ENCODE measurements at regions not wholly inside any gene's neighbourhood (a gene's known extent, or its start where the extent isn't known, plus 50 kb on each side); places are given as distances from the start of the nearest gene placed in this dataset.
"Not testable (repeated sequence)": the region's sequence is repeated elsewhere in the genome, so short reads cannot be mapped to it uniquely, and the experiment has no call there.

- Histone ChIP-seq H3K27me3 (no peaks in the 10 kb centered on the region), H3K36me3 (no peaks in the 10 kb centered on the region), H3K27ac (no peak overlapping the region), H3K4me1 (no peaks in the 10 kb centered on the region), H3K4me3 (no peak overlapping the region), H3K9me3 (no peaks in the 10 kb centered on the region)
- TF ChIP-seq CTCF (IDR thresholded peaks at IDR 0.05): no peak
- no peak for DNase-seq (ENCODE audit: low spot score)
Observed at GRCh38 chr12:58117201-58117600, 175.8 kb downstream of the ATP23 start.

DNA sequence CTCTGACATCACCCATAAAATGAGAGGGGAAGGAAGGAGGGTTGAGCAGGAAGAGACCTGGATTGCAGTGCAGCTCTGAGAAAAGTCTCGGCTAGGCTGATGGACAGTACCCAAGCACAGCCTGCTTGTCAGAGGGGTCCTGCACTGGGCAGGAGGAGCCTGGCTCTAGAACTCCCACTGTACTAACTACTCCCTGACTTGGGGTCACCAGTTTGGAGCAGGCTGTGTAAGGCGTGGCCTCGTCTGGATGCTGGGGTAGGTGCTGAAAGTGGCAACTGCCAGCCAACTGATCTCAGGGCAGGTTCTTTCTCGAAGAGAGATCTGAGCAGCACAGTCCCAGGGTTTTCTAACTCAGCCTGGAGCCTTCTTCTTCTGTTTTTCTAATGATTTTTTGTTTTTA is 176.3 kb downstream of the ATP23 start:
- no peak for DNase-seq (ENCODE audit: low spot score)
- Histone ChIP-seq H3K9me3 (no peaks in the 10 kb centered on the region), H3K36me3 (no peaks in the 10 kb centered on the region), H3K4me1 (no peaks in the 10 kb centered on the region), H3K4me3 (no peak overlapping the region), H3K27ac (no peak overlapping the region), H3K27me3 (no peaks in the 10 kb centered on the region)
- TF ChIP-seq CTCF (IDR thresholded peaks at IDR 0.05): no peak

DNA sequence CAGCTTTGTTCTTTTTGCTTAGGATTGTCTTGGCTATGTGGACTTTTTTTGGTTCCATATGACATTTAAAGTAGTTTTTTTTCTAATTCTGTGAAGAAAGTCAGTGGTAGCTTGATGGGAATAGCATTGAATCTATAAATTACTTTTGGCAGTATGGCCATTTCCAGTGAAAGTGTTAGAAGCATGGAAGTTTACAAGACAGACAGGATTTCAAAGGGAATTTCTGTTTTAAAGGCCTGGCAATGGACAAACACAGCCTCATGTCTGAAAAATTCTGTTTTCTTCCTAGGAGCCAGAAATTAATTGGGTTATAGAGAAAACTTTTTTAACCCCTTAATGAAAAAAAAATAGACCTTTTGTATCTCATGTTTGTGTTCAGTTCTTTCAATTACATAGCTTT is 184.4 kb downstream of the ATP23 start:
- H3K36me3 ChIP-seq; DNase-seq (ENCODE audit: low spot score); H3K4me3 ChIP-seq; H3K27ac ChIP-seq; H3K9me3 ChIP-seq; H3K4me1 ChIP-seq; H3K27me3 ChIP-seq: not testable (repeated sequence)

- no peak overlapping the region for H3K27ac ChIP-seq
- DNase-seq (ENCODE audit: low spot score): no peak
- peaks cover 0 to 1% of the 10 kb centered on the region in 2 donors for H3K9me3 ChIP-seq
- H3K36me3 ChIP-seq: no peaks in the 10 kb centered on the region
- no peak for TF ChIP-seq CTCF (IDR thresholded peaks at IDR 0.05)
- H3K27me3 ChIP-seq: no peaks in the 10 kb centered on the region
- no peak overlapping the region for H3K4me3 ChIP-seq
- H3K4me1 ChIP-seq: no peaks in the 10 kb centered on the region
Observed at GRCh38 chr12:58131986-58132755, 190.8 kb downstream of the ATP23 start.

DNA sequence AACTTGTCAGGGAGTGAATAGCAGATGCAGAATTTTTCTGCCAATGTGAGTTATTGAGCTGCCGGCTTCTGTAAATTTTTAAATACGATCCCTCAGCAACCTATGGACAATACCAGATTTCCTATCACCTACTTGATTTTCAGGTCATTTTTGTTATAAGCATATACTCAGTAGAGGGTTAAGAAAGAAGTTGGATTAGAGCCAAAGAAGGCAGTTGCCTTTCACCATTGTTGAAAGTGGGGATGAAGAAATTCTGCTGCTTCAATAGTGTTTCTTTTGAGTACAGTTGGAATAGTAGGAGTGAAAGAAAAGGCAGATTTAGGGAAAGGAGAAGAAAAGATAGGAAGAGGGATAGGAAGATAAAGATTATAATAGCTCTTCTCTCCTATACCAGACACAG is 197.1 kb downstream of the ATP23 start:
- peaks cover 0 to 7% of the 10 kb centered on the region in 2 donors for H3K9me3 ChIP-seq
- no peak for DNase-seq (ENCODE audit: low spot score)
- H3K27me3 ChIP-seq: no peaks in the 10 kb centered on the region
- no peak overlapping the region for H3K27ac ChIP-seq
- H3K4me1 ChIP-seq: no peaks in the 10 kb centered on the region
- no peak for TF ChIP-seq CTCF (IDR thresholded peaks at IDR 0.05)
- no peak overlapping the region for H3K4me3 ChIP-seq
- H3K36me3 ChIP-seq: no peaks in the 10 kb centered on the region

DNA sequence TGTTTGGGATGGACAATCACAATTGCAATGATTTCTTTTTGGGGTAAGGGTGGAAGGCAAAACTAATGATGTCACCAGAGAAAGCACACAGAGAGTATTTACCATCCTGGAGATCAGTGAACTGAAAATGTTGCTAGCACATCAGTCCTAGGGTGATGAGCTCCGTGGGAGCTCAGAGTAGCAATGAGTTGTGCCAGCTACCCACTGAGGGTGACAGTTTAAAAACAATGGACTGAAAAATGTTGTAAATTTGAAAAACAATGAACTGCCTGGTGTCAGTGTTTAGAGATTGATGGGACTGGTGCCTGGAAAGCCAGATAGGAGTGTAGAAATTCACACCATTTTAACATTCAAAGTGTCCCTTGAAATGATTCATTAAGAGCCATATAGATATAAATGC is 198.5 kb downstream of the ATP23 start:
- H3K27ac ChIP-seq: no peak overlapping the region
- H3K4me3 ChIP-seq: no peak overlapping the region
- no peaks in the 10 kb centered on the region for H3K36me3 ChIP-seq
- no peak for TF ChIP-seq CTCF (IDR thresholded peaks at IDR 0.05)
- no peak for DNase-seq (ENCODE audit: low spot score)
- no peaks in the 10 kb centered on the region for H3K4me1 ChIP-seq
- H3K27me3 ChIP-seq: no peaks in the 10 kb centered on the region
- H3K9me3 ChIP-seq: peaks cover 0 to 7% of the 10 kb centered on the region in 2 donors
